A549 (cell line): ENCODE measurements at regions not wholly inside any gene's neighbourhood (a gene's known extent, or its start where the extent isn't known, plus 50 kb on each side); places are given as distances from the start of the nearest gene placed in this dataset.

Source experiments
- EP300 ChIP-seq, 2 experiments: fragments of >200 bp; sonication (Bioruptor Twin); formaldehyde crosslinking; IDR thresholded peaks; 2 replicates in 1 of 2; 3 replicates in 1 of 2; pipeline ENCODE4 v1.6.1; 2016 to 2017
- SREBF2 ChIP-seq: fragments of 450-650 bp; IDR thresholded peaks from 2 replicates; pipeline ENCODE4 v1.6.1; 2014; ENCODE audit warnings: mild to moderate bottlenecking, moderate library complexity
- TF ChIP-seq, protein P1 (sequence below): fragments of >200 bp; sonication (Bioruptor Twin); formaldehyde crosslinking; IDR thresholded peaks from 3 replicates; pipeline ENCODE4 v1.5.1; 2016
- TF ChIP-seq, protein P2 (sequence below): fragments of 200-600 bp; sonication (generic); IDR thresholded peaks from 2 replicates; pipeline ENCODE4 v1.6.1; 2016; ENCODE audit warnings: antibody characterized with exemption, mild to moderate bottlenecking, moderate library complexity

DNA sequence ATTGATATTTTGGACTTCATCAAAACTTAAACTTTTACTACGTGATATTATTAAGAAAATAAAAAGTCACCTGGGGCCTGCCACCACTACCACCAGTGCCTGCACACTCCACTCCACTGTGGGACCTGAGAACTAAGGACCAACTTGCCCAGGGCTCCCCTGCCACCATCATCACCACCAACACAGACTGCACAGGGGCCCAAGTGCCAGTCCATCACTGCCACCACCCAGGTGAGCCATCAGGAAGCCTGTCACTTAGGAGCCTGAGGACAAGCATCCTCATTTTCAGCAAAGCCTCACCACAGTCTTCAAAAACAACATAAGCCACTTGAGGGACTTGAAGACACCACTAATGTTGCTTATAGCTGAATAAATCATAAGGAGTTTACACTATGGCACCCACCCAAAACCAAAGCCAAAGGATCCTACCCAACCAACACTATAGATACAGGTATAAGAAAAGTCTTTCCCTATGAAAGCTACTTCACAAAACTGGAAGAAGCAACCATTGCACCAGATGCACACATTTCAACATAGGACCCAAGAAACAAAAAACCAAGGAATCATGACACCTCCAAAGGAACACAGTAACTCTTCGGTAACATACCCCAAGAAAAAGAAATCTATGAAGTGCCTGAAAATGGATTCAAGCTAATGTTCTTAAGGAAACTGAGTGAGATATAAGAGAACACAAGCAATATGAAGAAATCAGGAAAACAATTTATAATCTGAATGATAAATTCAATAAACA, 73.6 kb upstream of the GNAZ start:
- TF ChIP-seq EP300 (IDR thresholded peaks at IDR 0.05), result no peak
- TF ChIP-seq, protein P1, sequence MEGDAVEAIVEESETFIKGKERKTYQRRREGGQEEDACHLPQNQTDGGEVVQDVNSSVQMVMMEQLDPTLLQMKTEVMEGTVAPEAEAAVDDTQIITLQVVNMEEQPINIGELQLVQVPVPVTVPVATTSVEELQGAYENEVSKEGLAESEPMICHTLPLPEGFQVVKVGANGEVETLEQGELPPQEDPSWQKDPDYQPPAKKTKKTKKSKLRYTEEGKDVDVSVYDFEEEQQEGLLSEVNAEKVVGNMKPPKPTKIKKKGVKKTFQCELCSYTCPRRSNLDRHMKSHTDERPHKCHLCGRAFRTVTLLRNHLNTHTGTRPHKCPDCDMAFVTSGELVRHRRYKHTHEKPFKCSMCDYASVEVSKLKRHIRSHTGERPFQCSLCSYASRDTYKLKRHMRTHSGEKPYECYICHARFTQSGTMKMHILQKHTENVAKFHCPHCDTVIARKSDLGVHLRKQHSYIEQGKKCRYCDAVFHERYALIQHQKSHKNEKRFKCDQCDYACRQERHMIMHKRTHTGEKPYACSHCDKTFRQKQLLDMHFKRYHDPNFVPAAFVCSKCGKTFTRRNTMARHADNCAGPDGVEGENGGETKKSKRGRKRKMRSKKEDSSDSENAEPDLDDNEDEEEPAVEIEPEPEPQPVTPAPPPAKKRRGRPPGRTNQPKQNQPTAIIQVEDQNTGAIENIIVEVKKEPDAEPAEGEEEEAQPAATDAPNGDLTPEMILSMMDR, result no peak
- TF ChIP-seq SREBF2, result no peak
- TF ChIP-seq, protein P2, sequence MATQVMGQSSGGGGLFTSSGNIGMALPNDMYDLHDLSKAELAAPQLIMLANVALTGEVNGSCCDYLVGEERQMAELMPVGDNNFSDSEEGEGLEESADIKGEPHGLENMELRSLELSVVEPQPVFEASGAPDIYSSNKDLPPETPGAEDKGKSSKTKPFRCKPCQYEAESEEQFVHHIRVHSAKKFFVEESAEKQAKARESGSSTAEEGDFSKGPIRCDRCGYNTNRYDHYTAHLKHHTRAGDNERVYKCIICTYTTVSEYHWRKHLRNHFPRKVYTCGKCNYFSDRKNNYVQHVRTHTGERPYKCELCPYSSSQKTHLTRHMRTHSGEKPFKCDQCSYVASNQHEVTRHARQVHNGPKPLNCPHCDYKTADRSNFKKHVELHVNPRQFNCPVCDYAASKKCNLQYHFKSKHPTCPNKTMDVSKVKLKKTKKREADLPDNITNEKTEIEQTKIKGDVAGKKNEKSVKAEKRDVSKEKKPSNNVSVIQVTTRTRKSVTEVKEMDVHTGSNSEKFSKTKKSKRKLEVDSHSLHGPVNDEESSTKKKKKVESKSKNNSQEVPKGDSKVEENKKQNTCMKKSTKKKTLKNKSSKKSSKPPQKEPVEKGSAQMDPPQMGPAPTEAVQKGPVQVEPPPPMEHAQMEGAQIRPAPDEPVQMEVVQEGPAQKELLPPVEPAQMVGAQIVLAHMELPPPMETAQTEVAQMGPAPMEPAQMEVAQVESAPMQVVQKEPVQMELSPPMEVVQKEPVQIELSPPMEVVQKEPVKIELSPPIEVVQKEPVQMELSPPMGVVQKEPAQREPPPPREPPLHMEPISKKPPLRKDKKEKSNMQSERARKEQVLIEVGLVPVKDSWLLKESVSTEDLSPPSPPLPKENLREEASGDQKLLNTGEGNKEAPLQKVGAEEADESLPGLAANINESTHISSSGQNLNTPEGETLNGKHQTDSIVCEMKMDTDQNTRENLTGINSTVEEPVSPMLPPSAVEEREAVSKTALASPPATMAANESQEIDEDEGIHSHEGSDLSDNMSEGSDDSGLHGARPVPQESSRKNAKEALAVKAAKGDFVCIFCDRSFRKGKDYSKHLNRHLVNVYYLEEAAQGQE, result no peak
